ENCODE measurements at regions not wholly inside any gene's neighbourhood (a gene's known extent, or its start where the extent isn't known, plus 50 kb on each side); places are given as distances from the start of the nearest gene placed in this dataset.

DNA sequence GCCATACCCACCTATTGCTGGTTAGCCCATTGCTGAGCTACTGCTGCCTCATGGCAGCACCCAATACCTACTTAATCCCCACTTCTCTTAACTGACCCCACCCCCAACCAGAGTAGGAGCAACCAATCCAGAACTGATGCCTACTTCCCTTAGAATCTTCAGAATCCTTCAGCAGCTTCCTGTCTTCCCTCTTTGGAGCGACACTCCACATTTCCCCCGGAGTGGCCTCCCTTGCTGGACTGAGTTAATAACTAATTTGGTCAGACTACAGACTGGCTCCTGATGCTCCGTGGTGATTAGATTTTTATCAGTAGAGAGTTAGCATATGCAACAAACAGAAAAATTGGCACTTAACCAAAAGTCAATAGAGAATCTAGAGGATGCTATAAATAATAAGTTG lies 51.2 kb upstream of the UBR2 start:
- H3K4me1 ChIP-seq (replicated peaks in 1 of 2) = no peaks in the 10 kb centered on the region
- in situ Hi-C loops (cut with MboI; ENCODE audit: low pct_unique_long_range_greater_than_20kb in 2 of 9, low sequenced_read_pairs in 9 of 9, unreplicated experiment in 9 of 9) = no loop called here
- no peak overlapping the region for H3K27ac ChIP-seq
- peak in 1 of 8 experiments; percentile 13 for ATAC-seq (replicated peaks in 6 of 8)
- 0 to 80% (median 51%) methylated on average over 1 to 3 of the region's 3 CpGs; no CpG with 5 or more reads in 3 of the 10 experiments for WGBS, 10 experiments
- no peak overlapping the region for H3K4me3 ChIP-seq

DNA sequence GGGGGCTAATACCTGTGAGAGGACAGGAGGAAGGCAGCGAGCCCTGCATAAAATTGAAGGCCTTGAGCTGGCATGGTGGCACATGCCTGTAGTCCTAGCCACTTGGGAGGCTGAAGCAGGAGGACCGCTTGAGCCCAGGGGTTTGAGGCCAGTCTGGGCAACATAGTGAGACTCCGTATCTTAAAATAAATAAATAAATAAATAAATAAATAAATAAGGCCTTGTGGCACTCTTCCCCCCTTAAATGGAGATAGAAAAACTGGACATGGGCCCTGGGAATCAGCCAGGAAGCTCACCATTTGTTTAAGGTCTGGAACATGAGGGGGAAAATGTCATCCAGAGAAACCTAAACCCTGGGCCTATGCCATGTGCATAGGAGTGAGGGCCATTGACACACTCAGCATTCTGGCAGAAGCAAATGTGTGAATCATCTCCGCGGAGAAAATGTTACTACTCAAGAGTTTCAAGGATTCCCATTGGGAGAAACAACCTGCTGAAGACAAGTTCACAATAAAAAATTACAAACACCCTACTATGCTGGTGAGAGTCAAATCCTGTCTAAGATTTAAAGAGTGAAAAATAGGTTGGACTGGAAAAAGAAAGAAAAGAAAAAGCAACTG lies 51.9 kb upstream of the UBR2 start:
- in situ Hi-C loops (cut with MboI; ENCODE audit: low pct_unique_long_range_greater_than_20kb in 2 of 9, low sequenced_read_pairs in 9 of 9, unreplicated experiment in 9 of 9) = no loop called here
- Histone ChIP-seq H3K4me3 (no peak overlapping the region), H3K4me1 (replicated peaks in 1 of 2) (no peaks in the 10 kb centered on the region), H3K27ac (no peak overlapping the region)
- 41 to 100% (median 92%) methylated on average over 2 to 5 of the region's 5 CpGs; no CpG with 5 or more reads in 1 of the 10 experiments for WGBS, 10 experiments
- ATAC-seq (replicated peaks in 6 of 8) = no peak

DNA sequence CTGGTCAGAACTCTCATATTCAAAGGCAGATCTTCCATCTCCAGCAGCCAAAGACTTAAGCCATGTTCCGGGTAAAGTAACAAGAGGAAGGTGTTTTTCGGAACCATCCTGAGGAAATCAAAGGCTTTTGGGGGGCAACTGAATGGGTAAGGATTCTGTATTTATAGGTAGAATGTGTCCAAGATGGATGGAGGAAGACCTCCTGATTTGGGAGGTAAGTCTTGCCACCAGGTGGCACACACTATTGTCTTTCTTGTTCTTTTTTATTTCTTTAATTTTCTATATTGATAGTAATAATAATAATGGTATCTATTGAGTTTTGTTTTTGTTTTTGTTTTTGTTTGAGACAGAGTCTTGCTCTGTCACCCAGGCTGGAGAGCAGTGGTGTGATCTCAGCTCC lies 53.0 kb upstream of the UBR2 start:
- in situ Hi-C loops (cut with MboI; ENCODE audit: low pct_unique_long_range_greater_than_20kb in 2 of 9, low sequenced_read_pairs in 9 of 9, unreplicated experiment in 9 of 9) = no loop called here

DNA sequence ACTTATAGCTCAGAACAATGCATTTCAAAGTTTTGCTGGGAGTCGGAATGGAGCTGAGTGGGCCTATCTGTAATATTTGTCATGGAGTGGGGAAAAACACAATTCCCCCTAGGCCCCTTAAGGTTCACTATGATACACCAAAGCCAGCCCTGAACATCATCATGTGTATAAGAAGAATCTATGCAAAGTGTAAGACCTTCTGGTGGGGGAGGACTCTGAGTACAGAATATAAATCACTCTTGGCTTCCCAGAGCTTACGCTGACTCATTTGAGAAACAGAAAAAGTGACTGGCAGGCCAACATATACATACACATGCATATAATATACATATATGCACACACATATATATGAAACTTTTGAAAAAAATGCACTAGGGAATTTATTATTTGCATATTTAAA lies 54.1 kb upstream of the UBR2 start:
- no peak overlapping the region for H3K27ac ChIP-seq
- WGBS, 10 experiments = 23 to 100% (median 63%) methylated on average over 1 to 2 of the region's 2 CpGs; no CpG with 5 or more reads in 2 of the 10 experiments
- peak in 4 of 8 experiments; percentile 27 to 92 (median 50) for ATAC-seq (replicated peaks in 6 of 8)
- H3K4me1 ChIP-seq (replicated peaks in 1 of 2) = no peaks in the 10 kb centered on the region
- H3K4me3 ChIP-seq = no peak overlapping the region
- in situ Hi-C loops (cut with MboI; ENCODE audit: low pct_unique_long_range_greater_than_20kb in 2 of 9, low sequenced_read_pairs in 9 of 9, unreplicated experiment in 9 of 9) = no loop called here

More for the DNA sequence above, 53.0 kb upstream of the UBR2 start:
- 86 to 100% (median 100%) methylated on average over 1 to 2 of the region's 2 CpGs; no CpG with 5 or more reads in 3 of the 10 experiments for WGBS, 10 experiments
- Histone ChIP-seq H3K27ac (no peak overlapping the region), H3K4me1 (replicated peaks in 1 of 2) (no peaks in the 10 kb centered on the region), H3K4me3 (no peak overlapping the region)
- no peak for ATAC-seq (replicated peaks in 6 of 8)

DNA sequence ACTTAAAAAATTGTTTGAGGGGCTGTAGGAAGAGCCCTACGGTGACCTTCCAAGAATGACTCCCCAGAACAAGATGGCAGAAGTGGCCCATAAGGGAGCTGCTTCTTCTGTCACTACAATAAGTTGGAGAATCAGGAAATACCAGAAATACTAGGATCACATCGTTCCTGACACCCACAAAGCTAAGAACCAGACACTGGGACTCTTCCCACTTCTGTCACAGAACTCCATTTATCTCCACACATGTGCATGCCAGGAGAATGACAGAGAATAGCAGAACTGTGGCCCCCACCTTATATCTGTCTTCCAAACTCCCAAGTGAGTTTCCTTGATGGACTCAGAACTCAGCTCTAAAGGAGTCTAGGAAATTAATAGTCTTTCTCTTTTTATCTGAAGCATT lies 54.6 kb upstream of the UBR2 start:
- no peak for ATAC-seq (replicated peaks in 6 of 8)
- in situ Hi-C loops (cut with MboI; ENCODE audit: low pct_unique_long_range_greater_than_20kb in 2 of 9, low sequenced_read_pairs in 9 of 9, unreplicated experiment in 9 of 9) = no loop called here
- Histone ChIP-seq H3K4me1 (replicated peaks in 1 of 2) (no peaks in the 10 kb centered on the region), H3K27ac (no peak overlapping the region), H3K4me3 (no peak overlapping the region)
- WGBS, 10 experiments = 20 to 100% (median 81%) methylated on average over 1 to 2 of the region's 2 CpGs; no CpG with 5 or more reads in 3 of the 10 experiments

DNA sequence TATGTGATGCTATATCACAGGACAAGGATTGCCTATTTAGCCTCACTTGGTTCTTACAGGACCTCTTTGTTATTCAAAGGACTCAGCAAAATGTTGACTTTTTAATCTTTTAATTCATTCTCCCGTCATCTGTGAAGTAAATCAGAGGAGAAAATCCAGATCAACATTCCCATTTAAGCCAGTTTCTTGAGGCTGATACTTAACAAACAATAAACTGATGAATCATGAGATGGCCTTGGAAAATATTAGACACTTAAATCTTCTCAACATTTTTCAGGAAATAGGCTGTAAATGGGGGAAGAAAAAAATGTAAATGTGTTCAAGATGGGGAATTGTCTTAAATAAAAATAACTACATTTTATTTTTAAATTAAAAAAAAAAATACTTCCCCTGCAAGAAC lies 55.9 kb upstream of the UBR2 start:
- 83 to 100% (median 96%) methylated on average over 1 of the region's 1 CpG; no CpG with 5 or more reads in 2 of the 10 experiments for WGBS, 10 experiments
- Histone ChIP-seq H3K27ac (no peak overlapping the region), H3K4me3 (no peak overlapping the region), H3K4me1 (replicated peaks in 1 of 2) (no peaks in the 10 kb centered on the region)
- in situ Hi-C loops (cut with MboI; ENCODE audit: low pct_unique_long_range_greater_than_20kb in 2 of 9, low sequenced_read_pairs in 9 of 9, unreplicated experiment in 9 of 9) = no loop called here
- ATAC-seq (replicated peaks in 6 of 8) = no peak

DNA sequence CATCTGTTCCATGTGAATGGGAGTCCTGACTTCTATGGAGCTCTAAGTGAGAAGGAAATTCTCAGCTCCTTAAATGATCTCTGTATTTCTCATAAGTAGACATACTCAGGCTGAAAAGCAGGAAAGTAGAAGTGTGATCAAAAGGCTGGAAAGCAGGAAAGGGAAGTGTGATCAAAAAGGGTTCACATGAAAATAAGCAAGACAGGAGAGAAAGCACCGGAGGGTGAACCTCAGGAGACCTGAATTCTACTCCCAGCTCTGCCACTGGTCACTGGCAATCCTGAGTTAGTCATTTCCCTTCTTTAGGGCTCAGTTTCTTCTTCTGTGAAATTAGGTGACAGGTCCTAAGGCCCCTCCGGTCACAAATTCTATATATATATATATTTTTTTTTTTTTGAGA lies 55.5 kb upstream of the TRERF1 start:
- no peaks in the 10 kb centered on the region for H3K4me1 ChIP-seq (replicated peaks in 1 of 2)
- no peak for ATAC-seq (replicated peaks in 6 of 8)
- WGBS, 10 experiments = 44 to 100% (median 71%) methylated on average over 1 to 2 of the region's 2 CpGs; no CpG with 5 or more reads in 4 of the 10 experiments
- H3K27ac ChIP-seq = no peak overlapping the region
- in situ Hi-C loops (cut with MboI; ENCODE audit: low pct_unique_long_range_greater_than_20kb in 2 of 9, low sequenced_read_pairs in 9 of 9, unreplicated experiment in 9 of 9) = no loop called here
- no peak overlapping the region for H3K4me3 ChIP-seq

DNA sequence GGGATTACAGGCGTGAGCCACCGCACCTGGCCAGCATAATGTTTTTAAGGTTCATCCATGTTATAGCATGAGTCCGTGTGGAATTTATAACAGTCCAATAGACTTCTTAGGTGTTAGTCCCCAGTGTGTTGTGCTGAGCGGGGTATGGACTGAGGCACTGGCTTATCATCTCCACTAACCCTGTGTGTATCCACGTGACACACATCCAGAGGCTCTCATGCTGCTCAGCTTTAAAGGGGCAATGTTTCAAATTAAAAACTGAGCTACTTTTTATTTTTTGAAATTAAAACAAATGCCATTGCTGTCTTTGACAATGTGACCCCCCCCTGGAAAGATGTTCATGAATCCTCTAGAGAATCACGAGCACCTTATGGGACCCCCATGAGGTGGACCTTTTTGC lies 54.3 kb upstream of the TRERF1 start:
- peak in 1 of 8 experiments; percentile 8 for ATAC-seq (replicated peaks in 6 of 8)
- Histone ChIP-seq H3K4me1 (replicated peaks in 1 of 2) (no peaks in the 10 kb centered on the region), H3K27ac (no peak overlapping the region), H3K4me3 (no peak overlapping the region)
- WGBS, 10 experiments = 80 to 100% (median 92%) methylated on average over 1 to 4 of the region's 6 CpGs; no CpG with 5 or more reads in 1 of the 10 experiments
- in situ Hi-C loops (cut with MboI; ENCODE audit: low pct_unique_long_range_greater_than_20kb in 2 of 9, low sequenced_read_pairs in 9 of 9, unreplicated experiment in 9 of 9) = no loop called here

DNA sequence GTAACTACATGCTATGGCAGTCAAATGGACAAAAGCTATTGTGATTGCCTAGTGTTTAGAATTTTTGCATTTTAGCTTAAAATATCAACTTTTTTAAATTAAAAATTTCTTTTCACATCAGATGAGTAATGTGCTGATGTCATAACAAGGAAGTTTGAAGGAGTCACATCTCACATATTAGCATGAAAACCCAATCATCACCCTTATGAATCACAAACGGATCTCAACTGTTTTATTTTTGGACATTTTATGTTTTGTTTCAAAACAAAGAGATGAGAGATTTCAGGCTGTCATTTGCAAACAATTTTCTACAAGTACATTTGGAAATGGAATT lies 53.6 kb upstream of the TRERF1 start:
- Histone ChIP-seq H3K4me3 (no peak overlapping the region), H3K4me1 (replicated peaks in 1 of 2) (no peaks in the 10 kb centered on the region), H3K27ac (no peak overlapping the region)
- in situ Hi-C loops (cut with MboI; ENCODE audit: low pct_unique_long_range_greater_than_20kb in 2 of 9, low sequenced_read_pairs in 9 of 9, unreplicated experiment in 9 of 9) = no loop called here
- peak in 2 of 8 experiments; percentile 86 to 91 for ATAC-seq (replicated peaks in 6 of 8)
- WGBS, 10 experiments = 0 to 100% (median 73%) methylated on average over 1 of the region's 1 CpG

DNA sequence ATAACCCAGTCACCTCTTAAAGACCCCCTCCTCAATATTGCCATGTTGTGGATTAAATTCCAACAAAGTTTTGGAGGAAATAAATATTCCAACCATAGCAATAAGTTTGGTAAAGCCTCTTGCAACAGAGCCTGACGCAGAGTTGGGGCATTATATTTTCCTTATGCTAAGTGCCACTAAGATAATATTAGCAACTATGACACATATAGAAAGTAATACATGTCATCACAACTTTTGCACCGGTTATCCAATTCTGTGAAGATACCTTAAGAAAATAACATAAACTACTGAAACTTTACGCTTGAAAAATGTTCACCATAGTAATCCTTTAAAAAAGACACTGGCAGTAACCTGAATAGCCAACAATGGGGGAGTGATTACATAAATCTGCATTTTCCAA lies 52.2 kb upstream of the TRERF1 start:
- 86 to 100% (median 100%) methylated on average over 1 to 3 of the region's 3 CpGs; no CpG with 5 or more reads in 1 of the 10 experiments for WGBS, 10 experiments
- no peak for ATAC-seq (replicated peaks in 6 of 8)
- H3K4me3 ChIP-seq = no peak overlapping the region
- in situ Hi-C loops (cut with MboI; ENCODE audit: low pct_unique_long_range_greater_than_20kb in 2 of 9, low sequenced_read_pairs in 9 of 9, unreplicated experiment in 9 of 9) = no loop called here
- H3K4me1 ChIP-seq (replicated peaks in 1 of 2) = no peaks in the 10 kb centered on the region
- H3K27ac ChIP-seq = no peak overlapping the region

- Histone ChIP-seq H3K4me1 (replicated peaks in 1 of 2) (no peaks in the 10 kb centered on the region), H3K4me3 (no peak overlapping the region), H3K27ac (no peak overlapping the region)
- in situ Hi-C loops (cut with MboI; ENCODE audit: low pct_unique_long_range_greater_than_20kb in 2 of 9, low sequenced_read_pairs in 9 of 9, unreplicated experiment in 9 of 9) = no loop called here
- ATAC-seq (replicated peaks in 6 of 8) = no peak
- WGBS, 10 experiments = 40 to 100% (median 84%) methylated on average over 1 to 3 of the region's 3 CpGs; no CpG with 5 or more reads in 1 of the 10 experiments
Observed at GRCh38 chr6:42502990-42503389, 51.3 kb upstream of the TRERF1 start.

DNA sequence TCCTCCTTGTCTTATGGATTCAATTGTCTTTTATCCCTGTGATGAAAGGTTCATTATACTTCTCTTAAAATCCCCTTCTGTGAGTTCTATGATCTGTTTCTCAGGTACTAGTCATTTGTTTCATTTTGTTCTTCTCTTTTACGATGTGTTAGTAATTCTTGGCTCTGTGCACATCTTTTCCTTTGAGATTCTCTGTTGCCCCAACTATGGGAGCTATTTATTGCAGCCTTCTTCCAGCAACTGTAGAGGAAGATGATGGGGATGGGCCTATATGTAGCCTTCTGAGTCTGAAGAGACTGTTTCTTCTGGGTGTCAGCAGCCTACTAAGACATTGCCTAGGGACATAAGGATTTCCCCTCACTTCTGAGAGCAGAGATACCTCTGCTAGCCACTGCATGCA lies 50.4 kb upstream of the TRERF1 start:
- Histone ChIP-seq H3K4me3 (no peak overlapping the region), H3K4me1 (replicated peaks in 1 of 2) (no peaks in the 10 kb centered on the region), H3K27ac (no peak overlapping the region)
- ATAC-seq (replicated peaks in 6 of 8) = no peak
- 63 to 100% (median 80%) methylated on average over 1 of the region's 1 CpG; no CpG with 5 or more reads in 1 of the 10 experiments for WGBS, 10 experiments
- in situ Hi-C loops (cut with MboI; ENCODE audit: low pct_unique_long_range_greater_than_20kb in 2 of 9, low sequenced_read_pairs in 9 of 9, unreplicated experiment in 9 of 9) = no loop called here
